WTC11 (cell line): ENCODE measurements at regions not wholly inside any gene's neighbourhood (a gene's known extent, or its start where the extent isn't known, plus 50 kb on each side); places are given as distances from the start of the nearest gene placed in this dataset.

ENCODE experiments used
- ATF1 ChIP-seq: sonication (generic); formaldehyde crosslinking; IDR thresholded peaks from 2 replicates; pipeline ENCODE4 v1.8.1; 2023; ENCODE audit warnings: mild to moderate bottlenecking, moderate library complexity, missing genetic modification reagents
- E2F5 ChIP-seq: sonication (generic); formaldehyde crosslinking; IDR thresholded peaks from 2 replicates; pipeline ENCODE4 v1.8.1; 2022; ENCODE audit warnings: mild to moderate bottlenecking, moderate library complexity, missing genetic modification reagents
- ESRRA ChIP-seq: sonication (generic); formaldehyde crosslinking; IDR thresholded peaks from 2 replicates; pipeline ENCODE4 v1.8.1; 2022; ENCODE audit warnings: mild to moderate bottlenecking, missing genetic modification reagents, borderline replicate concordance
- FOXK1 ChIP-seq: sonication (generic); formaldehyde crosslinking; IDR thresholded peaks from 2 replicates; pipeline ENCODE4 v1.8.0; 2022; ENCODE audit warnings: mild to moderate bottlenecking, moderate library complexity, missing genetic modification reagents
- PRRX2 ChIP-seq: fragments of 250-450 bp; sonication (Bioruptor Pico); IDR thresholded peaks from 2 replicates; pipeline ENCODE4 v1.8.0; 2021; ENCODE audit warnings: mild to moderate bottlenecking
- TCF7 ChIP-seq: sonication (generic); formaldehyde crosslinking; IDR thresholded peaks from 2 replicates; pipeline ENCODE4 v1.8.0; 2022; ENCODE audit warnings: mild to moderate bottlenecking, low read depth, missing genetic modification reagents, moderate library complexity
- TEAD4 ChIP-seq: sonication (generic); formaldehyde crosslinking; IDR thresholded peaks from 2 replicates; pipeline ENCODE4 v1.8.0; 2022; ENCODE audit warnings: mild to moderate bottlenecking, missing genetic modification reagents
- TF ChIP-seq, protein P1 (sequence below): fragments of 200-600 bp; IDR thresholded peaks from 2 replicates; pipeline ENCODE4 v1.8.0; 2022; ENCODE audit warnings: antibody characterized with exemption
- TF ChIP-seq, protein P2 (sequence below): sonication (generic); formaldehyde crosslinking; IDR thresholded peaks from 2 replicates; pipeline ENCODE4 v1.8.1; 2022; ENCODE audit warnings: low read depth, mild to moderate bottlenecking, moderate library complexity, missing genetic modification reagents, borderline replicate concordance
- TF ChIP-seq, protein P3 (sequence below): sonication (generic); formaldehyde crosslinking; IDR thresholded peaks from 2 replicates; pipeline ENCODE4 v1.8.0; 2022; ENCODE audit warnings: mild to moderate bottlenecking, missing genetic modification reagents

GRCh38 chr18:10074110-10074509 lies 160.3 kb downstream of the VAPA start:
- no peak for TF ChIP-seq PRRX2 (CRISPR knock-in tag)
- TF ChIP-seq, protein P1, sequence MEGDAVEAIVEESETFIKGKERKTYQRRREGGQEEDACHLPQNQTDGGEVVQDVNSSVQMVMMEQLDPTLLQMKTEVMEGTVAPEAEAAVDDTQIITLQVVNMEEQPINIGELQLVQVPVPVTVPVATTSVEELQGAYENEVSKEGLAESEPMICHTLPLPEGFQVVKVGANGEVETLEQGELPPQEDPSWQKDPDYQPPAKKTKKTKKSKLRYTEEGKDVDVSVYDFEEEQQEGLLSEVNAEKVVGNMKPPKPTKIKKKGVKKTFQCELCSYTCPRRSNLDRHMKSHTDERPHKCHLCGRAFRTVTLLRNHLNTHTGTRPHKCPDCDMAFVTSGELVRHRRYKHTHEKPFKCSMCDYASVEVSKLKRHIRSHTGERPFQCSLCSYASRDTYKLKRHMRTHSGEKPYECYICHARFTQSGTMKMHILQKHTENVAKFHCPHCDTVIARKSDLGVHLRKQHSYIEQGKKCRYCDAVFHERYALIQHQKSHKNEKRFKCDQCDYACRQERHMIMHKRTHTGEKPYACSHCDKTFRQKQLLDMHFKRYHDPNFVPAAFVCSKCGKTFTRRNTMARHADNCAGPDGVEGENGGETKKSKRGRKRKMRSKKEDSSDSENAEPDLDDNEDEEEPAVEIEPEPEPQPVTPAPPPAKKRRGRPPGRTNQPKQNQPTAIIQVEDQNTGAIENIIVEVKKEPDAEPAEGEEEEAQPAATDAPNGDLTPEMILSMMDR: no peak
- no peak for TF ChIP-seq ESRRA (CRISPR knock-in tag)
- no peak for TF ChIP-seq E2F5 (CRISPR knock-in tag)
- no peak for TF ChIP-seq TEAD4
- TF ChIP-seq FOXK1 (CRISPR knock-in tag): no peak
- TF ChIP-seq ATF1: no peak
- TF ChIP-seq TCF7 (CRISPR knock-in tag): no peak
- TF ChIP-seq, protein P2, sequence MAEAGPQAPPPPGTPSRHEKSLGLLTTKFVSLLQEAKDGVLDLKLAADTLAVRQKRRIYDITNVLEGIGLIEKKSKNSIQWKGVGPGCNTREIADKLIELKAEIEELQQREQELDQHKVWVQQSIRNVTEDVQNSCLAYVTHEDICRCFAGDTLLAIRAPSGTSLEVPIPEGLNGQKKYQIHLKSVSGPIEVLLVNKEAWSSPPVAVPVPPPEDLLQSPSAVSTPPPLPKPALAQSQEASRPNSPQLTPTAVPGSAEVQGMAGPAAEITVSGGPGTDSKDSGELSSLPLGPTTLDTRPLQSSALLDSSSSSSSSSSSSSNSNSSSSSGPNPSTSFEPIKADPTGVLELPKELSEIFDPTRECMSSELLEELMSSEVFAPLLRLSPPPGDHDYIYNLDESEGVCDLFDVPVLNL (CRISPR knock-in tag): no peak
- TF ChIP-seq, protein P3, sequence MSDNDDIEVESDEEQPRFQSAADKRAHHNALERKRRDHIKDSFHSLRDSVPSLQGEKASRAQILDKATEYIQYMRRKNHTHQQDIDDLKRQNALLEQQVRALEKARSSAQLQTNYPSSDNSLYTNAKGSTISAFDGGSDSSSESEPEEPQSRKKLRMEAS: no peak
